22Rv1 (cell line): ENCODE measurements at regions not wholly inside any gene's neighbourhood (a gene's known extent, or its start where the extent isn't known, plus 50 kb on each side); places are given as distances from the start of the nearest gene placed in this dataset.

Experiments used
- ZFX ChIP-seq: fragments of 450-650 bp; IDR thresholded peaks from 2 replicates; pipeline ENCODE4 v1.6.1; 2017; ENCODE audit warnings: antibody characterized with exemption, borderline replicate concordance
- TF ChIP-seq, protein P1 (sequence below): fragments of 450-650 bp; IDR thresholded peaks from 2 replicates; pipeline ENCODE4 v1.5.1; 2017; ENCODE audit warnings: mild to moderate bottlenecking

DNA sequence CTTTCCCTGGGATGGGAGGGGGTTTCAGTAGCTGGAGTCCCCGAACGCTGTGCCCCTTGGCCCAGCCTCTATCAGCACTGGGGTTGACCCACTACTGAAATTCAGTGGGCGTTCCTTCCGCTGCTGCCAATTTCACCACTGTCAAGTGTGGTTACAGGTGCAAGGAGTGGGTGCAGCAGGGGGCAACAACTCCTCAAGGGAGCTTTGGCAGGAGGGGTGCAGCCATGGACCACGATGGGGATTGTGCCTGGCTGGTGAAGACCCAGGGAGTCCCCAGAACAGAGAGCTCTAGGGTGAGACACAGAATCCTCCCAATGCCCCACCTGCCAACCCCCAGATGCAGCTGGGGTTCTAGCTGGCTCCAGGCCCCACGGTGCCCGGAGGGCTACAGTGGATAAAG lies 123.5 kb upstream of the SDK2 start:
- TF ChIP-seq, protein P1, sequence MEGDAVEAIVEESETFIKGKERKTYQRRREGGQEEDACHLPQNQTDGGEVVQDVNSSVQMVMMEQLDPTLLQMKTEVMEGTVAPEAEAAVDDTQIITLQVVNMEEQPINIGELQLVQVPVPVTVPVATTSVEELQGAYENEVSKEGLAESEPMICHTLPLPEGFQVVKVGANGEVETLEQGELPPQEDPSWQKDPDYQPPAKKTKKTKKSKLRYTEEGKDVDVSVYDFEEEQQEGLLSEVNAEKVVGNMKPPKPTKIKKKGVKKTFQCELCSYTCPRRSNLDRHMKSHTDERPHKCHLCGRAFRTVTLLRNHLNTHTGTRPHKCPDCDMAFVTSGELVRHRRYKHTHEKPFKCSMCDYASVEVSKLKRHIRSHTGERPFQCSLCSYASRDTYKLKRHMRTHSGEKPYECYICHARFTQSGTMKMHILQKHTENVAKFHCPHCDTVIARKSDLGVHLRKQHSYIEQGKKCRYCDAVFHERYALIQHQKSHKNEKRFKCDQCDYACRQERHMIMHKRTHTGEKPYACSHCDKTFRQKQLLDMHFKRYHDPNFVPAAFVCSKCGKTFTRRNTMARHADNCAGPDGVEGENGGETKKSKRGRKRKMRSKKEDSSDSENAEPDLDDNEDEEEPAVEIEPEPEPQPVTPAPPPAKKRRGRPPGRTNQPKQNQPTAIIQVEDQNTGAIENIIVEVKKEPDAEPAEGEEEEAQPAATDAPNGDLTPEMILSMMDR: no peak
- no peak for TF ChIP-seq ZFX
